ENCODE measurements at regions not wholly inside any gene's neighbourhood (a gene's known extent, or its start where the extent isn't known, plus 50 kb on each side); places are given as distances from the start of the nearest gene placed in this dataset.

GRCh38 chr14:22403296-22403695, 185.7 kb downstream of the DAD1 start:
- TF ChIP-seq CTCF (IDR thresholded peaks at IDR 0.05): no peak
- no peak for ATAC-seq
- intact Hi-C loops (cut with DNase I): no loop called here

GRCh38 chr14:22400655-22401259, 188.3 kb downstream of the DAD1 start:
- ATAC-seq (no peak), DNase-seq (no peak)
- H3K9me3 ChIP-seq: no peaks in the 10 kb centered on the region
- no peak overlapping the region for H3K4me3 ChIP-seq
- intact Hi-C loops (cut with DNase I): no loop called here
- H3K4me1 ChIP-seq: no peaks in the 10 kb centered on the region
- TF ChIP-seq CTCF (IDR thresholded peaks at IDR 0.05): no peak
- no peak overlapping the region for H3K27ac ChIP-seq
- H3K36me3 ChIP-seq: no peaks in the 10 kb centered on the region
- no peaks in the 10 kb centered on the region for H3K27me3 ChIP-seq

More at GRCh38 chr14:22403296-22403695, 185.7 kb downstream of the DAD1 start:
- no peaks in the 10 kb centered on the region for H3K9me3 ChIP-seq
- H3K4me1 ChIP-seq: no peaks in the 10 kb centered on the region
- H3K4me3 ChIP-seq: no peak overlapping the region
- H3K27me3 ChIP-seq: no peaks in the 10 kb centered on the region
- no peaks in the 10 kb centered on the region for H3K36me3 ChIP-seq
- no peak overlapping the region for H3K27ac ChIP-seq
- DNase-seq: no peak

- intact Hi-C loops (cut with DNase I): no loop called here
- DNase-seq (no peak), ATAC-seq (no peak)
- no peaks in the 10 kb centered on the region for H3K36me3 ChIP-seq
- H3K4me3 ChIP-seq: no peak overlapping the region
- H3K9me3 ChIP-seq: no peaks in the 10 kb centered on the region
- H3K4me1 ChIP-seq: no peaks in the 10 kb centered on the region
- no peaks in the 10 kb centered on the region for H3K27me3 ChIP-seq
- no peak for TF ChIP-seq CTCF (IDR thresholded peaks at IDR 0.05)
- no peak overlapping the region for H3K27ac ChIP-seq
These were observed 189.2 kb downstream of the DAD1 start for GRCh38 chr14:22399776-22400175.

GRCh38 chr14:22397221-22397737, 191.7 kb downstream of the DAD1 start:
- H3K4me3 ChIP-seq: no peak overlapping the region
- TF ChIP-seq CTCF (IDR thresholded peaks at IDR 0.05): no peak
- ATAC-seq (no peak), DNase-seq (no peak)
- intact Hi-C loops (cut with DNase I): no loop called here
- H3K27me3 ChIP-seq: no peaks in the 10 kb centered on the region
- no peaks in the 10 kb centered on the region for H3K4me1 ChIP-seq
- H3K27ac ChIP-seq: no peak overlapping the region
- no peaks in the 10 kb centered on the region for H3K36me3 ChIP-seq
- no peaks in the 10 kb centered on the region for H3K9me3 ChIP-seq

- intact Hi-C loops (cut with DNase I): no loop called here
- Histone ChIP-seq H3K27me3 (no peaks in the 10 kb centered on the region), H3K36me3 (no peaks in the 10 kb centered on the region)
These were observed 193.2 kb downstream of the DAD1 start for GRCh38 chr14:22395803-22396202.

More at GRCh38 chr14:22395803-22396202, 193.2 kb downstream of the DAD1 start:
- Histone ChIP-seq H3K27ac (no peak overlapping the region), H3K9me3 (no peaks in the 10 kb centered on the region), H3K4me1 (peaks cover 0 to 6% of the 10 kb centered on the region in 2 donors), H3K4me3 (no peak overlapping the region)
- no peak for ATAC-seq
- DNase-seq: no peak
- no peak for TF ChIP-seq CTCF (IDR thresholded peaks at IDR 0.05)

All from left lung (tissue), 4 donors.